ENCODE measurements at regions not wholly inside any gene's neighbourhood (a gene's known extent, or its start where the extent isn't known, plus 50 kb on each side); places are given as distances from the start of the nearest gene placed in this dataset.

DNA sequence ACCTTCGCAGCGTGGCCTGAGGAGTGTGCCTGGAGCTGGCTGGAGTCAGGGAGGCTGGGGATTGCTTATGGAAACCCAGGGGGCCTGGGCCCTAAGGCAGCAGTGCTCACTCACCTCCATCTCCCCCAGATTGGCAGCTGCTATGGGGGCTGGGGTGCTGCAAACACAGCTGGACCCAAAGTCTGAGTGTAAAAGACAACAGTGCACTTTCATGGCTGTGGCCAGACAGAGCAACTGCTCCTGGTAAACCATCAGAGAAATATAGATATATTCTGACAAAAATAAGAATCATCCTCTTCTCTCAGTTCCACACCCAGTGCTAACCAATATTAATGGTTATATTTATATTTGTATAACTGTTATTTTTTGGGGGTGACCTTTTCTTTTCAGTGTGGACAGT lies 123.9 kb downstream of the TENT4A start:
- Histone ChIP-seq H3K36me3 (replicated peaks in 1 of 2) (no peaks in the 10 kb centered on the region), H3K27ac (no peak overlapping the region), H3K4me3 (no peak overlapping the region), H3K27me3 (no peaks in the 10 kb centered on the region), H3K9me3 (replicated peaks in 1 of 3) (no peaks in the 10 kb centered on the region), H3K4me1 (replicated peaks in 1 of 2) (no peaks in the 10 kb centered on the region)
- TF ChIP-seq, protein P1, sequence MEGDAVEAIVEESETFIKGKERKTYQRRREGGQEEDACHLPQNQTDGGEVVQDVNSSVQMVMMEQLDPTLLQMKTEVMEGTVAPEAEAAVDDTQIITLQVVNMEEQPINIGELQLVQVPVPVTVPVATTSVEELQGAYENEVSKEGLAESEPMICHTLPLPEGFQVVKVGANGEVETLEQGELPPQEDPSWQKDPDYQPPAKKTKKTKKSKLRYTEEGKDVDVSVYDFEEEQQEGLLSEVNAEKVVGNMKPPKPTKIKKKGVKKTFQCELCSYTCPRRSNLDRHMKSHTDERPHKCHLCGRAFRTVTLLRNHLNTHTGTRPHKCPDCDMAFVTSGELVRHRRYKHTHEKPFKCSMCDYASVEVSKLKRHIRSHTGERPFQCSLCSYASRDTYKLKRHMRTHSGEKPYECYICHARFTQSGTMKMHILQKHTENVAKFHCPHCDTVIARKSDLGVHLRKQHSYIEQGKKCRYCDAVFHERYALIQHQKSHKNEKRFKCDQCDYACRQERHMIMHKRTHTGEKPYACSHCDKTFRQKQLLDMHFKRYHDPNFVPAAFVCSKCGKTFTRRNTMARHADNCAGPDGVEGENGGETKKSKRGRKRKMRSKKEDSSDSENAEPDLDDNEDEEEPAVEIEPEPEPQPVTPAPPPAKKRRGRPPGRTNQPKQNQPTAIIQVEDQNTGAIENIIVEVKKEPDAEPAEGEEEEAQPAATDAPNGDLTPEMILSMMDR (IDR thresholded peaks at IDR 0.05) = no peak
- TF ChIP-seq POLR2A (IDR thresholded peaks at IDR 0.05) = no peak
- intact Hi-C loops (cut with DNase I) = no loop called here
- no peak for DNase-seq
- 37 to 100% (median 76%) methylated on average over 2 of the region's 2 CpGs for WGBS, 4 donors

DNA sequence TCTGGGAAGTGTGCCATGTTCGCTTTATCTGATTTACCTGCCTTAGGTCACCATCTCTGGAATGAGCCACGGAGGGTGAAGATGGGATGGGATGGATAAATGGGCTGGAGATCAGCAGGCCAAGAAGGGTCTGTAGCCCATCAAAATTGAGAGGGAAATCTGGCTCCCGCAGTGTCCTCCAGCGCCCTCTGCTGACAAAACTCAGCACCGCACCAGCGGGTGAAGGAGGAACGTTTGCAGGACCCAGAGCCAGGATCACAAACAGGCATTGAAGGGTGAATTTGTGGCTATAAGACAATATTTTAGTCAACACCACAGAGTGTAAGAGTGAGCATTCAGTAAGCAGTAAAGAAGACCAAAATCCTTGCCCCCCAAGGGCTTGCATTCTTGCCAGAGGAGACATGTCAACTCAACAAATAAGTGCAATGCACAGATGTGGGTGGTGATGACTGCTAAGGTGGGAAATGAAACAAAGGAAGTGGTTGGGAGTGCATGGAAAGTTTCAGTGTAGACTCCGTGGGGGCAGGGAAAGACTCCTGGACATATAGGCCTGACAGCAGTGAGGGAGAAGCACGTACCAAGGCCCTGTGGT lies 124.4 kb downstream of the TENT4A start:
- Histone ChIP-seq H3K27me3 (no peaks in the 10 kb centered on the region), H3K27ac (no peak overlapping the region), H3K4me3 (no peak overlapping the region), H3K9me3 (replicated peaks in 1 of 3) (no peaks in the 10 kb centered on the region), H3K36me3 (replicated peaks in 1 of 2) (no peaks in the 10 kb centered on the region), H3K4me1 (replicated peaks in 1 of 2) (no peaks in the 10 kb centered on the region)
- DNase-seq = peak in 1 of 7 donors; percentile 34
- intact Hi-C loops (cut with DNase I) = no loop called here
- no peak for TF ChIP-seq POLR2A (IDR thresholded peaks at IDR 0.05)
- TF ChIP-seq, protein P1 (IDR thresholded peaks at IDR 0.05) = peak; percentile 25 to 52 (median 36)
- WGBS, 4 donors = 61 to 64% (median 62%) methylated on average over 9 of the region's 9 CpGs

DNA sequence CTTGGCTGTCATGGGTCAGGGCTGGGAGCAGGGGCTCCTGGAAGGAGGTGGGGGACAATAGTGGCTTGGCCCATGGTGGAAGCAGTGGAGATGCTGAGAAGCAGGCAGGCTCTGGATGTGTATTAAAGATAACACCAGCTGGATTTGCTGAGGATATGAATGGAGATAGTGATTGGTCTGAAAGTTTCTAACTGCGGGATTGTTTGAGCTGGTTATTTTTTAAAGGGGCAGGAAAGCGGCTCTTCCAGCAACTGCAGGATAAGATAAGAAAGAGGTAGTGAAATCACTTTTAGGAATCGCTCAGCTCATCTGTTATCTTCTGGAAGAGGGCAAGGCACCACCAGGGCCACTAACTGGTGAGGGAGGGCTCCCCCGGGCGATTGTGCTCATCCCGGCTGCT lies 125.5 kb downstream of the TENT4A start:
- H3K27me3 ChIP-seq = no peaks in the 10 kb centered on the region
- H3K9me3 ChIP-seq (replicated peaks in 1 of 3) = no peaks in the 10 kb centered on the region
- no peak for DNase-seq
- no peaks in the 10 kb centered on the region for H3K4me1 ChIP-seq (replicated peaks in 1 of 2)
- 38 to 53% (median 44%) methylated on average over 6 of the region's 6 CpGs for WGBS, 4 donors
- TF ChIP-seq, protein P1 (IDR thresholded peaks at IDR 0.05) = no peak
- no peak for TF ChIP-seq POLR2A (IDR thresholded peaks at IDR 0.05)
- H3K27ac ChIP-seq = no peak overlapping the region
- H3K36me3 ChIP-seq (replicated peaks in 1 of 2) = no peaks in the 10 kb centered on the region
- no peak overlapping the region for H3K4me3 ChIP-seq
- intact Hi-C loops (cut with DNase I) = no loop called here

DNA sequence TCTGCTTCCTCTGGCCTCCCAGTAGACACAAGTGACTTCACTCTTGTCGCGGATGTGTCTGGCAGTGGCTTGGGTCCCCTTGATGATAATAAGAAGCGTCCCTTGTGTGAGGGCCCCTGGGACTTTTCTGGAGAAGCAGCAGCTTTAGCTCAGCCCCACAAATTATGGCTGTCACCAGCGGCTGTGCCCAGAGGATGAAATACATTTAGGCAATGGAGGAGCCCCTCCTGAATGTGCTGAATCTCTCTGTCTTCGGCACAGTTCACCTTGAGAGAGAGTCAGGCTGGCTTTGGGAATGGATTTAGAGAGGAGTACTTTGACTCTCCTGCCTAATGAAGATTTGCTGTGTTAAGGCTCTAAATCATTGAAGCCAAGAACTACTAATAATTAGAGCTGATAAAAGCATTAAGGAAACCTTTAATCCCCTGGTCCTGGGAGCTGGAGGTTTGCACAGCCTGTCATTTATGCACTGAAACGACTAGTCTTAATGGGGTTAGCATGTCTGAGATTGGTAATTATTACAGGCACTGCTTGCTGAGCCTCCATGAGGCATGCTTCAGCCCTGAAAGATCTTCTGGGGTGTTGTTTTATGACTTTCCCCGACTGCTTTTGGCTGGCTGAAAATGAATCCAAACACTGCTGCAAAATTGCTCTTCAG lies 127.0 kb downstream of the TENT4A start:
- Histone ChIP-seq H3K27me3 (no peaks in the 10 kb centered on the region), H3K4me3 (no peak overlapping the region), H3K27ac (no peak overlapping the region), H3K4me1 (replicated peaks in 1 of 2) (no peaks in the 10 kb centered on the region), H3K36me3 (replicated peaks in 1 of 2) (no peaks in the 10 kb centered on the region), H3K9me3 (replicated peaks in 1 of 3) (no peaks in the 10 kb centered on the region)
- 50 to 65% (median 56%) methylated on average over 7 of the region's 7 CpGs for WGBS, 4 donors
- TF ChIP-seq POLR2A (IDR thresholded peaks at IDR 0.05) = no peak
- TF ChIP-seq, protein P1 (IDR thresholded peaks at IDR 0.05) = no peak
- intact Hi-C loops (cut with DNase I) = no loop called here
- DNase-seq = no peak
